Mammary epithelial cell (primary cell): ENCODE measurements at regions not wholly inside any gene's neighbourhood (a gene's known extent, or its start where the extent isn't known, plus 50 kb on each side); places are given as distances from the start of the nearest gene placed in this dataset.

Experiments used
- EZH2 ChIP-seq: IDR thresholded peaks from 2 replicates; pipeline ENCODE4 v1.6.1; 2012; ENCODE audit warnings: low read length, inconsistent platforms, borderline replicate concordance
- TF ChIP-seq, protein P1 (sequence below), 2 donors: IDR thresholded peaks in 1 of 2; conservative IDR thresholded peaks in 1 of 2; 2 replicates each; pipeline ENCODE4 v1.5.1; 2011 to 2012; ENCODE audit warnings: inconsistent platforms in 2 of 2, low read length in 2 of 2, mild to moderate bottlenecking in 2 of 2, control low read depth in 1 of 2, low read depth in 1 of 2; ENCODE audit not compliant: insufficient read depth in 1 of 2; ENCODE audit errors: extremely low read depth in 1 of 2

DNA sequence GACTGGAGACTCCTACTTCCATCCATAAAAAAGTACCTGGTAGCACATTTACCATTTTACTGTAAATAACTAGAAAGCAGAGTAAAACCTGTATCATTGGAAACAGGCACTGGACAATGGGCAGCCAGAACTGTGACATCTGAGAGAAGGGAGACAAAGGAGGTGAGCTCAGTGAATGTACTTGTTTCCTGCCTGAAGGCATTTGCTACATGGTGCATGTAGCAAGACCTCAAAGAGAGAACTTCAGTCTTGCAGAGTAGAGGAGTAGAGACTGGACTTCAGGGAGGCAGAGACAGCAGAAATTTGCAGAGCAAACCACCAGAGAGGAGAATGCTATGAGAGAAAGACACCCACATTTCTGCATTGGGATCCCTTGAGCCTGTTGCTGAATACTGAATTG is 171.0 kb upstream of the CCN2 start:
- TF ChIP-seq, protein P1, sequence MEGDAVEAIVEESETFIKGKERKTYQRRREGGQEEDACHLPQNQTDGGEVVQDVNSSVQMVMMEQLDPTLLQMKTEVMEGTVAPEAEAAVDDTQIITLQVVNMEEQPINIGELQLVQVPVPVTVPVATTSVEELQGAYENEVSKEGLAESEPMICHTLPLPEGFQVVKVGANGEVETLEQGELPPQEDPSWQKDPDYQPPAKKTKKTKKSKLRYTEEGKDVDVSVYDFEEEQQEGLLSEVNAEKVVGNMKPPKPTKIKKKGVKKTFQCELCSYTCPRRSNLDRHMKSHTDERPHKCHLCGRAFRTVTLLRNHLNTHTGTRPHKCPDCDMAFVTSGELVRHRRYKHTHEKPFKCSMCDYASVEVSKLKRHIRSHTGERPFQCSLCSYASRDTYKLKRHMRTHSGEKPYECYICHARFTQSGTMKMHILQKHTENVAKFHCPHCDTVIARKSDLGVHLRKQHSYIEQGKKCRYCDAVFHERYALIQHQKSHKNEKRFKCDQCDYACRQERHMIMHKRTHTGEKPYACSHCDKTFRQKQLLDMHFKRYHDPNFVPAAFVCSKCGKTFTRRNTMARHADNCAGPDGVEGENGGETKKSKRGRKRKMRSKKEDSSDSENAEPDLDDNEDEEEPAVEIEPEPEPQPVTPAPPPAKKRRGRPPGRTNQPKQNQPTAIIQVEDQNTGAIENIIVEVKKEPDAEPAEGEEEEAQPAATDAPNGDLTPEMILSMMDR (conservative IDR thresholded peaks at IDR 0.05 in 1 of 2, IDR thresholded peaks at IDR 0.05 in 1 of 2; ENCODE audit: extremely low read depth in 1 of 2, insufficient read depth in 1 of 2, low read depth in 1 of 2, low read length in 2 of 2), result no peak
- no peak for TF ChIP-seq EZH2
